ENCODE measurements at regions not wholly inside any gene's neighbourhood (a gene's known extent, or its start where the extent isn't known, plus 50 kb on each side); places are given as distances from the start of the nearest gene placed in this dataset.

DNA sequence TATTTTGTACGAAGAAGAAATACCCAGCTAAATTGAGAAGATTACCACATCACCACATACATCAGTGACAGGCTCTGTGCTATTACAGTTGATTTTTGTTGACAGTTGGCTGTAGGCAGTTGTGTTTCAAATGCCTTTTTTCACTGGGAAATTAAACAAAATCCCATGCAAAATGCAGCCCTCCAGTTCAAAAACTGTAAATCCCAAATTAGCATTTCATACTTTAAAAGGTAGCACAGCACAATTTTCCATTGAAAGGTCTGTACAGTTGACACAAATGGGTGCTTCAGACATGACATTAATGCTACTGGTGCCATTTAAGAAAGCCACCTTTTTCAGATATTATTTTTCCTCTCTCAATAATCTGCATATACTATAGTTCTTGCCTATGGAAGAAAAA lies 807.2 kb downstream of the BCL11A start:
- H3K4me2 ChIP-seq (ENCODE audit: low read depth, low read length): no peak overlapping the region
- no peaks in the 10 kb centered on the region for H3K9me3 ChIP-seq (replicated peaks; ENCODE audit: insufficient read depth, low read length)
- no peaks in the 10 kb centered on the region for H3F3A ChIP-seq (ENCODE audit: insufficient read depth, low read length)
- no peak for DNase-seq
- H3K9me2 ChIP-seq (replicated peaks; ENCODE audit: insufficient read depth, low read length): no peaks in the 10 kb centered on the region
- TF ChIP-seq CTCF (IDR thresholded peaks at IDR 0.05; ENCODE audit: low read length) (no peak), EZH2phosphoT487 (IDR thresholded peaks at IDR 0.05; ENCODE audit: low read length) (no peak), EZH2 (optimal IDR thresholded peaks at IDR 0.05; ENCODE audit: low read depth, low read length) (no peak)
- H3K36me3 ChIP-seq (replicated peaks; ENCODE audit: insufficient read depth, low read length): no peaks in the 10 kb centered on the region
- no peak overlapping the region for H3K27ac ChIP-seq (ENCODE audit: low read length)
- H3K27me3 ChIP-seq (replicated peaks; ENCODE audit: insufficient read depth, low read length): no peaks in the 10 kb centered on the region
- no peaks in the 10 kb centered on the region for H4K20me1 ChIP-seq (ENCODE audit: insufficient read depth, low read length)
- H3K4me3 ChIP-seq (ENCODE audit: low read length): no peak overlapping the region
- H2AFZ ChIP-seq (ENCODE audit: low read length): no peak overlapping the region
- H3K9ac ChIP-seq (ENCODE audit: low read length): no peak overlapping the region
- H3K79me2 ChIP-seq (ENCODE audit: low read length): no peaks in the 10 kb centered on the region
- no peaks in the 10 kb centered on the region for H3K4me1 ChIP-seq (ENCODE audit: low read length)

DNA sequence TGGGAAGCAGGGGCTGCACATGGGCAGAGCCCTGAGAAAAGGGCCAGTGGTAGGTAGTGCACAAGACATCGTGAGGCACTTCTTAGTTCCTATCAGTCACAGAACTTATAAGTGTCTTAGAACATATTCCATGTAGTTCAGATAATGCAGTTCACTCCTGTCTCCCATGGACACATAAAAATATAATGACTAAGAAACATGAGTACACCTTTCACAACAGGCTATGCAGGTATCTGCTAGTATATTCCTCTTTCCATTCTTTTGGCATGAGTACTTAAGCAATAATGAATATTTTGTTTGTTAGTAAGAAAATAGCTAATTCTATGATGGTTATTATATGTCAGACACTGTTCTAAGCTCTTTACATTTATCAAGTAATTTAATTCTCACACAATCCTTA lies 808.4 kb downstream of the BCL11A start:
- no peaks in the 10 kb centered on the region for H3F3A ChIP-seq (ENCODE audit: insufficient read depth, low read length)
- no peak overlapping the region for H3K4me2 ChIP-seq (ENCODE audit: low read depth, low read length)
- H4K20me1 ChIP-seq (ENCODE audit: insufficient read depth, low read length): no peaks in the 10 kb centered on the region
- no peak overlapping the region for H3K27ac ChIP-seq (ENCODE audit: low read length)
- no peak overlapping the region for H2AFZ ChIP-seq (ENCODE audit: low read length)
- H3K36me3 ChIP-seq (replicated peaks; ENCODE audit: insufficient read depth, low read length): no peaks in the 10 kb centered on the region
- H3K79me2 ChIP-seq (ENCODE audit: low read length): no peaks in the 10 kb centered on the region
- H3K9me3 ChIP-seq (replicated peaks; ENCODE audit: insufficient read depth, low read length): no peaks in the 10 kb centered on the region
- no peaks in the 10 kb centered on the region for H3K9me2 ChIP-seq (replicated peaks; ENCODE audit: insufficient read depth, low read length)
- H3K9ac ChIP-seq (ENCODE audit: low read length): no peak overlapping the region
- TF ChIP-seq CTCF (IDR thresholded peaks at IDR 0.05; ENCODE audit: low read length) (no peak), EZH2phosphoT487 (IDR thresholded peaks at IDR 0.05; ENCODE audit: low read length) (no peak), EZH2 (optimal IDR thresholded peaks at IDR 0.05; ENCODE audit: low read depth, low read length) (no peak)
- no peaks in the 10 kb centered on the region for H3K27me3 ChIP-seq (replicated peaks; ENCODE audit: insufficient read depth, low read length)
- no peaks in the 10 kb centered on the region for H3K4me1 ChIP-seq (ENCODE audit: low read length)
- no peak overlapping the region for H3K4me3 ChIP-seq (ENCODE audit: low read length)
- no peak for DNase-seq

DNA sequence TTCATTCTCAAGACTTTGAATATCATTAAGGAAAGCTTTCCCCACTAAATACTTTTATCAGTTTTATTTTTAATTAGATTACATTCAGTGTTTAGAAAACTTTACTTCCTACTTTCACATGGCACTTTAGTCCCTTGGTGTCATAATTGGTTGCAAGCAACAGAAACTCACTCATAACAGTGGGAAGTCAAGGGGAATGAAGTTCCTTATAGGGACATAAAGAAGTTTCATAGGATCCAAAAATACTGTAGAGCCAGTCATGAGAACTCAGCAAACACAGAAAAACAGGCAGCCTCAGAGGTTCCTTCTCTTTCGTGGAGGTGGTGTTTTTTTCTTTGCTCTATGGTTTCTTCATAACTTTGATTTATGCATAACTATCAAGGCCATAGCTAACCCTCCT lies 809.0 kb downstream of the BCL11A start:
- H3K36me3 ChIP-seq (replicated peaks; ENCODE audit: insufficient read depth, low read length): no peaks in the 10 kb centered on the region
- no peaks in the 10 kb centered on the region for H3K9me2 ChIP-seq (replicated peaks; ENCODE audit: insufficient read depth, low read length)
- no peaks in the 10 kb centered on the region for H4K20me1 ChIP-seq (ENCODE audit: insufficient read depth, low read length)
- no peak overlapping the region for H3K9ac ChIP-seq (ENCODE audit: low read length)
- no peak overlapping the region for H3K27ac ChIP-seq (ENCODE audit: low read length)
- no peaks in the 10 kb centered on the region for H3K4me1 ChIP-seq (ENCODE audit: low read length)
- no peaks in the 10 kb centered on the region for H3K79me2 ChIP-seq (ENCODE audit: low read length)
- H2AFZ ChIP-seq (ENCODE audit: low read length): no peak overlapping the region
- TF ChIP-seq CTCF (IDR thresholded peaks at IDR 0.05; ENCODE audit: low read length) (no peak), EZH2 (optimal IDR thresholded peaks at IDR 0.05; ENCODE audit: low read depth, low read length) (no peak), EZH2phosphoT487 (IDR thresholded peaks at IDR 0.05; ENCODE audit: low read length) (no peak)
- no peak overlapping the region for H3K4me3 ChIP-seq (ENCODE audit: low read length)
- H3K27me3 ChIP-seq (replicated peaks; ENCODE audit: insufficient read depth, low read length): no peaks in the 10 kb centered on the region
- no peaks in the 10 kb centered on the region for H3K9me3 ChIP-seq (replicated peaks; ENCODE audit: insufficient read depth, low read length)
- H3F3A ChIP-seq (ENCODE audit: insufficient read depth, low read length): no peaks in the 10 kb centered on the region
- DNase-seq: no peak
- H3K4me2 ChIP-seq (ENCODE audit: low read depth, low read length): no peak overlapping the region

Measured in MM.1S (cell line).